MM.1S (cell line): ENCODE measurements at regions not wholly inside any gene's neighbourhood (a gene's known extent, or its start where the extent isn't known, plus 50 kb on each side); places are given as distances from the start of the nearest gene placed in this dataset.
"Not testable (repeated sequence)": the region's sequence is repeated elsewhere in the genome, so short reads cannot be mapped to it uniquely, and the experiment has no call there.

Experiments used
- DNase-seq: peaks from one replicate; pipeline ENCODE4 v3.0.0-alpha.2; 2015
- H2AFZ ChIP-seq: fragments of 300-600 bp; sonication (generic); 2 replicates; pipeline ENCODE4 v1.6.0; 2016; ENCODE audit warnings: antibody characterized with exemption, low read length
- H3F3A ChIP-seq: fragments of 300-600 bp; sonication (generic); 2 replicates; pipeline ENCODE4 v1.6.1; 2016; ENCODE audit warnings: mild to moderate bottlenecking, antibody characterized with exemption, low read length, moderate library complexity, mixed read lengths; ENCODE audit not compliant: insufficient read depth
- H3K27ac ChIP-seq: fragments of 300-600 bp; sonication (generic); 2 replicates; pipeline ENCODE4 v1.5.1; 2016; ENCODE audit warnings: mild to moderate bottlenecking, low read length
- H3K27me3 ChIP-seq: fragments of 300-600 bp; sonication (generic); replicated peaks from 2 replicates; pipeline ENCODE4 v1.6.0; 2016; ENCODE audit warnings: low read length; ENCODE audit not compliant: insufficient read depth
- H3K36me3 ChIP-seq: fragments of 300-600 bp; sonication (generic); replicated peaks from 2 replicates; pipeline ENCODE4 v1.6.1; 2016; ENCODE audit warnings: mild to moderate bottlenecking, low read length, mixed read lengths; ENCODE audit not compliant: insufficient read depth
- H3K4me1 ChIP-seq: fragments of 300-600 bp; sonication (generic); 2 replicates; pipeline ENCODE4 v1.6.1; 2016; ENCODE audit warnings: low read length, mixed read lengths
- H3K4me2 ChIP-seq: fragments of 300-600 bp; sonication (generic); 2 replicates; pipeline ENCODE4 v1.6.0; 2016; ENCODE audit warnings: low read depth, low read length
- H3K4me3 ChIP-seq: fragments of 300-600 bp; sonication (generic); 2 replicates; pipeline ENCODE4 v1.5.1; 2016; ENCODE audit warnings: low read length, mixed read lengths
- H3K79me2 ChIP-seq: fragments of 300-600 bp; sonication (generic); 2 replicates; pipeline ENCODE4 v1.6.1; 2016; ENCODE audit warnings: mixed run types, low read length, mixed read lengths
- H3K9ac ChIP-seq: fragments of 300-600 bp; sonication (generic); 2 replicates; pipeline ENCODE4 v1.6.1; 2016; ENCODE audit warnings: low read length, mixed read lengths
- H3K9me2 ChIP-seq: fragments of 300-600 bp; sonication (generic); replicated peaks from 2 replicates; pipeline ENCODE4 v1.6.1; 2016; ENCODE audit warnings: mild to moderate bottlenecking, low read length, mixed read lengths; ENCODE audit not compliant: insufficient read depth
- H3K9me3 ChIP-seq: fragments of 300-600 bp; sonication (generic); replicated peaks from 2 replicates; pipeline ENCODE4 v1.6.1; 2016; ENCODE audit warnings: mild to moderate bottlenecking, low read length, mixed read lengths; ENCODE audit not compliant: insufficient read depth
- H4K20me1 ChIP-seq: fragments of 300-600 bp; sonication (generic); 2 replicates; pipeline ENCODE4 v1.6.1; 2016; ENCODE audit warnings: mild to moderate bottlenecking, low read length, moderate library complexity, mixed read lengths; ENCODE audit not compliant: insufficient read depth
- CTCF ChIP-seq: fragments of 300-600 bp; sonication (generic); IDR thresholded peaks from 2 replicates; pipeline ENCODE4 v1.5.1; 2016; ENCODE audit warnings: antibody characterized with exemption, low read length, mixed read lengths
- EZH2 ChIP-seq: fragments of 300-600 bp; sonication (generic); optimal IDR thresholded peaks from 2 replicates; pipeline ENCODE3; 2017; ENCODE audit warnings: low read depth, mild to moderate bottlenecking, antibody characterized with exemption, low read length, mixed read lengths
- EZH2phosphoT487 ChIP-seq: fragments of 300-600 bp; sonication (generic); IDR thresholded peaks from 2 replicates; pipeline ENCODE4 v1.6.1; 2018; ENCODE audit warnings: antibody characterized with exemption, low read length

DNA sequence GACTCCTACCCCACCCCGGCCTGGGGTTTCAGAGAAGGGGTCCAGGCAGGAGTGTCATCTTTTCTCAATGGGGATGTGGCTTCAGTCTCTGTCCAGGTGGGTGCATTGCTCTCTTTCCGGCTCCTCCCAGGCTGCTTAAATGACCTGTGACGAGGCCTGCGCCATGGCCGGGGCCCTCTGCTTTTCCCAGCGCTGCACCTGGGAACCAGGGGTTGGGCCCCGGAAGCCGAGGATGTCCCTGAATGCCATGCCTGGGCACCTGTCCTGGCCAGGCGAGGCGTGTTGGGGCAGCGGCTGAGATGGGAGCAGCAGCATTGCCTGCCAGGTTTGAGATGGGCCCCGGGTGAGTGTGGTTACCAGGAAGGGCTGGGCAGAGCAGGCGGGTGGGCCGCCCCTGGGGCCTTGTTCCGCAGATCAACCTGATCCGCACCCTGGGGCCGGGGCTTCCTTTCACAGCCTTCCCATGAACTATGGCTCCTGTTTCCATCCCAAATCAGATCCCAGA, 147.4 kb downstream of the SEC14L1 start:
- no peaks in the 10 kb centered on the region for H3K9me3 ChIP-seq
- DNase-seq, result no peak
- no peak overlapping the region for H3K27ac ChIP-seq
- H3K4me1 ChIP-seq, result no peaks in the 10 kb centered on the region
- H3F3A ChIP-seq, result no peaks in the 10 kb centered on the region
- H3K9me2 ChIP-seq, result no peaks in the 10 kb centered on the region
- TF ChIP-seq EZH2phosphoT487, result no peak
- no peak for TF ChIP-seq CTCF
- TF ChIP-seq EZH2, result no peak
- H3K36me3 ChIP-seq, result no peaks in the 10 kb centered on the region
- H3K9ac ChIP-seq, result no peak overlapping the region
- H4K20me1 ChIP-seq, result no peaks in the 10 kb centered on the region
- H2AFZ ChIP-seq, result no peak overlapping the region
- H3K79me2 ChIP-seq, result no peaks in the 10 kb centered on the region; the same call in 1 of the 2 replicates
- H3K4me2 ChIP-seq, result no peak overlapping the region
- no peaks in the 10 kb centered on the region for H3K27me3 ChIP-seq
- H3K4me3 ChIP-seq, result no peak overlapping the region

- H3K4me3 ChIP-seq, H3K9me2 ChIP-seq, DNase-seq, H3K9ac ChIP-seq, H3K4me1 ChIP-seq, H3K36me3 ChIP-seq, H3K27ac ChIP-seq, H4K20me1 ChIP-seq, H2AFZ ChIP-seq, H3K4me2 ChIP-seq, H3K27me3 ChIP-seq, H3K9me3 ChIP-seq, H3K79me2 ChIP-seq, H3F3A ChIP-seq: not testable (repeated sequence)
Observed at GRCh38 chr17:77290759-77291558, 150.2 kb downstream of the SEC14L1 start.

GRCh38 chr17:77291591-77292386, 151.0 kb downstream of the SEC14L1 start:
- Histone ChIP-seq H4K20me1 (no peaks in the 10 kb centered on the region), H3K9me3 (no peaks in the 10 kb centered on the region), H3K4me1 (no peaks in the 10 kb centered on the region), H3K79me2 (no peaks in the 10 kb centered on the region; the same call in 1 of the 2 replicates), H3K27me3 (no peaks in the 10 kb centered on the region), H3K27ac (no peak overlapping the region), H3K4me3 (no peak overlapping the region), H3K9me2 (no peaks in the 10 kb centered on the region), H3K36me3 (no peaks in the 10 kb centered on the region), H3F3A (no peaks in the 10 kb centered on the region), H3K9ac (no peak overlapping the region), H2AFZ (no peak overlapping the region), H3K4me2 (no peak overlapping the region)
- TF ChIP-seq EZH2phosphoT487 (no peak), CTCF (no peak), EZH2 (no peak)
- DNase-seq, result no peak
